KBM-7 (cell line): ENCODE measurements at regions not wholly inside any gene's neighbourhood (a gene's known extent, or its start where the extent isn't known, plus 50 kb on each side); places are given as distances from the start of the nearest gene placed in this dataset.
A peak's percentile ranks its signal among the peaks of the same experiment; 100 is the strongest.

ENCODE experiments used
- DNase-seq: peaks from one replicate; pipeline ENCODE4 v3.0.0-alpha.2; 2015
- in situ Hi-C: fragments of 300-500 bp; cut with MboI; formaldehyde crosslinking; loops from 2 replicates; pipeline ENCODE4 v1.14.3; 2020; ENCODE audit warnings: low sequenced_read_pairs, low pct_unique_long_range_greater_than_20kb, mixed read lengths

GRCh38 chr6:150730801-150731457 is 131.2 kb downstream of the PLEKHG1 start:
- in situ Hi-C loops: no loop called here

GRCh38 chr6:150732765-150733539 is 132.6 kb upstream of the MTHFD1L start:
- in situ Hi-C loops: no loop called here
- DNase-seq: no peak

More at GRCh38 chr6:150730801-150731457, 131.2 kb downstream of the PLEKHG1 start:
- no peak for DNase-seq

GRCh38 chr6:150733726-150734125 is 131.8 kb upstream of the MTHFD1L start:
- DNase-seq: no peak
- in situ Hi-C loops: no loop called here

GRCh38 chr6:150734235-150734634 is 131.3 kb upstream of the MTHFD1L start:
- in situ Hi-C loops: no loop called here
- DNase-seq: no peak

- no peak for DNase-seq
- in situ Hi-C loops: no loop called here
Observed at GRCh38 chr6:150735341-150735851, 130.1 kb upstream of the MTHFD1L start.

- no peak for DNase-seq
- in situ Hi-C loops: no loop called here
Observed at GRCh38 chr6:150738092-150738629, 127.3 kb upstream of the MTHFD1L start.

- in situ Hi-C loops: no loop called here
- DNase-seq: no peak
Observed at GRCh38 chr6:150739711-150740349, 125.7 kb upstream of the MTHFD1L start.

- DNase-seq: no peak
- in situ Hi-C loops: no loop called here
Observed at GRCh38 chr6:150740453-150740852, 125.0 kb upstream of the MTHFD1L start.

GRCh38 chr6:150741633-150742200 is 123.8 kb upstream of the MTHFD1L start:
- DNase-seq: peak; percentile 25
- in situ Hi-C loops: no loop called here

- in situ Hi-C loops: no loop called here
- DNase-seq: no peak
Observed at GRCh38 chr6:150744522-150745260, 120.8 kb upstream of the MTHFD1L start.

GRCh38 chr6:150745896-150746295 is 119.6 kb upstream of the MTHFD1L start:
- in situ Hi-C loops: no loop called here
- no peak for DNase-seq

GRCh38 chr6:150747155-150747554 is 118.3 kb upstream of the MTHFD1L start:
- in situ Hi-C loops: no loop called here
- no peak for DNase-seq

- in situ Hi-C loops: no loop called here
- no peak for DNase-seq
Observed at GRCh38 chr6:150749091-150749670, 116.3 kb upstream of the MTHFD1L start.

- in situ Hi-C loops: no loop called here
- no peak for DNase-seq
Observed at GRCh38 chr6:150751296-150751695, 114.2 kb upstream of the MTHFD1L start.

- in situ Hi-C loops: no loop called here
- no peak for DNase-seq
Observed at GRCh38 chr6:150752409-150752808, 113.1 kb upstream of the MTHFD1L start.

GRCh38 chr6:150753371-150754064 is 112.0 kb upstream of the MTHFD1L start:
- DNase-seq: no peak
- in situ Hi-C loops: no loop called here

GRCh38 chr6:150755042-150755441 is 110.5 kb upstream of the MTHFD1L start:
- in situ Hi-C loops: no loop called here
- DNase-seq: no peak

- no peak for DNase-seq
- in situ Hi-C loops: no loop called here
Observed at GRCh38 chr6:150755524-150755923, 110.0 kb upstream of the MTHFD1L start.
